GM19395 (cell line): ENCODE measurements at regions not wholly inside any gene's neighbourhood (a gene's known extent, or its start where the extent isn't known, plus 50 kb on each side); places are given as distances from the start of the nearest gene placed in this dataset.

Experiments
- ATAC-seq: cut with Tn5 transposase; IDR thresholded peaks from one replicate; pipeline ENCODE4 v1.9.1; 2021; ENCODE audit warnings: mild to moderate bottlenecking, moderate library complexity; ENCODE audit not compliant: unreplicated experiment

GRCh38 chr4:24071612-24072372, 181.9 kb upstream of the PPARGC1A start:
- no peak for ATAC-seq

- no peak for ATAC-seq
Observed at GRCh38 chr4:24070117-24070516, 180.3 kb upstream of the PPARGC1A start.

- ATAC-seq: no peak
Observed at GRCh38 chr4:24067367-24068193, 177.7 kb upstream of the PPARGC1A start.

DNA sequence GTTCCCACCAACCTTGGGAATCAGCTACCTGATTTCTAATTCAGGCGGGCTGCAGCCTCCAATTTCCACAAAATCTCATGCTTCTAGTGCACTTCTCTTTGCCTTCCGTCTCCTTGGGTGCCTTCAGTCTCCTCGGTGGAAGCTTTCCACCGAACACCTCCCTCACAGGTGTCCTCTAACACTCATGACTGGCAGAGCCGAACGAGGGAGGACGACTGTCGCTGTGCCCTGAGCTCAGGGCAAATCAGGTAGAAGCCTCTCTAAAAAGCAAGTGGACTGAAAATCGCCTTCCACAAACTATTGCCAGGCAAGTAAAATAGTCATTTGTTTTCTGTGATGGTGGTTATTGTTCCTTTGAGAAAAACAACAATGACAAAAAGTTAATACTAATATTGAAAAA, 176.1 kb upstream of the PPARGC1A start:
- no peak for ATAC-seq

DNA sequence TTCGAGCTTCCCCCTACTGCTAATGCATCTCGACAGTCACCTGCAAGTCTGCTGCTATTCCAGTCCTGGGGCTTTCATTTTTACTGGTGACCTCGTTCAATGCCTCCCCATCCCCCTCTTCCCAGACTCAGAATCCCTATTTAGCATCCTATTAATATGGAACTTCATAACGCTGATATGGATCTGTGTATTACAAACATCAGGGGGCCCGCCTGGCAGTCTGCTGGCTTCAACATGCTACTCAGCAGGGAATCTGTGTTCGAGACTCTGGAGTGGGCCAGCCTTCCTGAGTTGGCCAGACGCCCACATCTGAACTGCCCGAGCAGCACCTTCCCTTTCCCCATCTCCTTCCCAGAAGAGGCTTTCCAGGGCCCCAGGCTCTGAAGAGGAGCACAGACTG, 173.9 kb upstream of the PPARGC1A start:
- no peak for ATAC-seq

DNA sequence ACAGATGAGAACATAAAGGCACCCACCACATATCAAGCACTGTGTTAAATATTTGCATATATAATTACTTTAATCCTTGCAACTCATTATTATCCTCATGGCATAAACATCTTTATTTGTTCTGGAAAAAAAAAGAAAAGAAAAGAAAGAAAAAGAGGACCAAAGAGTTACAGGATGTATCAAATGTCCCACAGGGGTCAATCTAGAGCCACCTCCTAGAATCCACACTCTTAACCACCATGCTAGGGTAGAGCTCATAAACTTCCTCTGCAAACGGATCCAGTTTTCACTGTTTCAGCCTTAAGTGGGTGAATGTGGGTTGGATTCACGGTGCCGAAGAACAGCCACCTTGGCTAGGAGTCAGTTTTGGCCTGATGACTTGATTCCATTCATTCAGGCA, 171.1 kb upstream of the PPARGC1A start:
- no peak for ATAC-seq

DNA sequence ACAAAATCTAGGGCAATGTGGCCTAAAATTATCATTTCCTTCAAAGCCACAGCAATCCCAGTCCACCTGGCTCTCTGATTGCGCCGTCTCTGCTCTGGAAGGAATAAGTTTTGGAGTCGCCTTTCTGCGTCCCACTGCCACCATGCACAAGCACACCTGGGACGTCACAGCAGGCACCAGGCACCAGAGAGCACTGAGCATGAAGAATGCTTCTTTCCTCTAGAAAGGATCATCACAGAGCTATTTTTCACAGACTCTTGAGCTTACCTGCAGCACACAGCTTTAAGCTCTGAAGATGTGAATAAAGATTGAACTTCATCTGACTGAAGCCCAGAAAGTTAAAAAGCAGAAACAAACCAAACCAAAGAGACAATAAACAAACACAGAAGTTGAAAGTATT, 170.0 kb upstream of the PPARGC1A start:
- no peak for ATAC-seq

DNA sequence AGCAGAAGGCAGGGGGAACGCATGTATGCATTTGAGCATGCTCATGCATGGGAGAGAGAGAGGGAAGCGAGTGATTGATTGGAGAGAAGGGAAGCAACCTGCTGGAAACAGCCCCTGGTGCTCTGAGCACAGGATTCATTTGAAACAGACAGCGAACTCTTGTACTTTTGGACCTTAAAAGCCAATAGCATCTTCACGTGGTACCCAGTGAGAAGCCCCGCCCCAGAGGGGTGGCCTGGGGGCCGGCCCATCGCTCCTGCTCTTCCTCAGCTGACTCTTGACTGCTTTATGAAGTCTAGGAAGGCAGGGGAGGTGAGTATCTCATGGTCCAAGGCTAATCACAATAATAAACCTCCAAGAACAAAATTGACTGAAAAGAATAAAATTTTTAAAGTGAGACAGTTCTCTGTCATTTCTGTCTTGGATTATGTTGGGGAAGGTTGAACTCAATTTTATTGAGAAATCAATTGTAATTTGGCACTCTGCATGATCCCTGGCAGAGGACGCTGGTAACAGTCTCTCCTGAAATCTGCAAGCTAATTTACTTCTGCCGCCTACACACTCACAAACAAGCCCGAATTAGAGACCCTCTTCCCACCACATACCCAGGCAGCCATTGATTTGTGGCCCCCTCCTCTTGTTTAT, 168.2 kb upstream of the PPARGC1A start:
- no peak for ATAC-seq

DNA sequence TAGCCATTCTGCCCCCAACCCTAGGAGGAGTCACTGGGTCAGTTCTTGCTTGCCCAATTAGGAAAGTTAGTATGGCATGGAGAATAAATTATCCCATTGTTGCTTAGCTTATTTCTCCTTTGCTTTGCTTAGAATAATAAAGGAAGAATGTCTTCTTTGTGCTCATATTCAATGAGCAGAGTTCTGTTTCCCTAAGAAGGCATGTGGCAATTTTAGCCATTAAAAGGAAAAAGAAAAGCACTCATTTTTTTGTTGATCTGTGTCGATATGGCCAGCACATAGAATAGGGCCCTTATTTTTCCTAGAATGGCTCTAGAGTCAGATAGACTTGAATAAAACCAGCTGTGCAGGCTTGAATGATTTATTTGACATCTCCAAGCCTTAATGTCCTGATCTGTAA, 166.4 kb upstream of the PPARGC1A start:
- ATAC-seq: no peak

DNA sequence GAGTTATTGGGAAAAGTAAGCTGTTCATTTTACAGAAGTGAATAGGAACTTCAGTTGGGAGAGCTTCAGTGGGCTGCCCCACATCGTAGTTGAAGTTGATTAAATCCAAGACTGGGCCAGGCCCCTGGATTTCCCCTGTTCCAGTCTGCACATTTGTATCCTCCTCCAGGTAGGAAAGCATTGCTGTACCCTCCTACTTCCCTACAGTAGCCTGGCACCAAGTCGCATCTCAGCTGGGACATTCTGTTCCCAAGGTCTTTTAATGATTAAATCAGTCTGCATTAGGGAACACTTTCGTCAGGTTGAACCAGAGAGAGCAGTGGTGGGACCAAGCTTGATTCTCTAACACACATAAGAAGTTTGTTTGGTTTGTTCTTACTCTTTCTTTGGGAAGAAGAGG, 165.8 kb upstream of the PPARGC1A start:
- ATAC-seq: no peak

- no peak for ATAC-seq
Observed at GRCh38 chr4:24054910-24055309, 165.1 kb upstream of the PPARGC1A start.

GRCh38 chr4:24053934-24054333, 164.1 kb upstream of the PPARGC1A start:
- no peak for ATAC-seq

GRCh38 chr4:24044610-24045589, 155.1 kb upstream of the PPARGC1A start:
- no peak for ATAC-seq

DNA sequence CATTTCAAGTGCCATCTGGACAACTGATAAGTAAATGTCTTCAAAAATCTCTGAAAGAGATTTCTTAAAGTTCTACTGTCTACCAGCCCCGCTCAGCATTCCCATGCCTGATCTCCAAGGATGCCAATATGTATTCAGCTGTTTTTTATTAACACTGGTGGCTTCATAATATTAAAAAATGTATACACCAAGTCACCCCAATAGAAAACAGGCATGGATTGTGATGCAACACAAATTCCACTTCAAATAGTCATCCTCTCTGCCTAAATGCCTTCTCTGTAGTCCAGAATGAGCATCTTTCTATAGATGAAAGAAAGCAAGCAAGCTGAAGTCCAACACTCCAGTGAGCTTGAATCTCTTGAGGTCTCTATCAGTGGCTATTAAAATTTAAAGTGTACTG, 152.2 kb upstream of the PPARGC1A start:
- no peak for ATAC-seq

GRCh38 chr4:24040811-24041210, 151.0 kb upstream of the PPARGC1A start:
- no peak for ATAC-seq

DNA sequence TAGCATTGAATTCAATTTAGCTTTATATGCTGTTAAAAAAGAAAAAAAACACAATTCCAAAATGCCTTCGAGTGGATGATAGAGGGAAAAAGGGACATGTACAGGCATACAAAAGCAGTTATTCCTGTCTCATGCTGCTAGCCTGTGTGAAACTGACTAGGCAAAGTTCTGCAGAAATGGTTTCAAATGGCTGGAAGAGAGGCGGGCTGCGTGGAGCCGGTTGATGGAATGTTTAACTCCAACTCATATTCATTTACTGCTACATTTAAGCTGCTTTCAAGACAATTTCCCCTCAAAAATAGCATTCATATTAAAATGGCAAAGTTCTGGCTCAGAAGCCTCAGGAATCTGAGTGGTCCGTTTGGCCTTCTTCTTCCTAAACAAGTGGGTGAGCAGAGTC, 143.8 kb upstream of the PPARGC1A start:
- ATAC-seq: no peak

GRCh38 chr4:24032371-24032989, 142.6 kb upstream of the PPARGC1A start:
- peak; percentile 62 for ATAC-seq

DNA sequence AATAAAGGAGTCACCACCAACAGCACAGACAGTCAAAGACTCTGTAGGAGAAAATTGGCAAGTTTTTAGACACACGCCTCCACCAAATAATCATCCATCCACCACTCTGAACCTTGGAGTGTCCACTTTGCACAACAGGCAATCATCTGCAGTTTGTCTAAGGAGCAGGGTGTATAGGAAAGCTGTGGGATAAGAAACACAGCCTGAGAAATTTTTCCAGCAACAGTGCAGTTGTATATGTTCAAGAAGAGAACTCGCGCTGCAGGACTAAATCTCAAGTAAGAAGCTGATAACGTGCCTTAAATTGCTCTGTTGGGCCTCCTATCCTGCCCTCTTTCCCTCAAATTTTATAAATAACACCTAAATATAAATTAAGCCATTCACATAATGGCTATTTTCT, 136.7 kb upstream of the PPARGC1A start:
- no peak for ATAC-seq

DNA sequence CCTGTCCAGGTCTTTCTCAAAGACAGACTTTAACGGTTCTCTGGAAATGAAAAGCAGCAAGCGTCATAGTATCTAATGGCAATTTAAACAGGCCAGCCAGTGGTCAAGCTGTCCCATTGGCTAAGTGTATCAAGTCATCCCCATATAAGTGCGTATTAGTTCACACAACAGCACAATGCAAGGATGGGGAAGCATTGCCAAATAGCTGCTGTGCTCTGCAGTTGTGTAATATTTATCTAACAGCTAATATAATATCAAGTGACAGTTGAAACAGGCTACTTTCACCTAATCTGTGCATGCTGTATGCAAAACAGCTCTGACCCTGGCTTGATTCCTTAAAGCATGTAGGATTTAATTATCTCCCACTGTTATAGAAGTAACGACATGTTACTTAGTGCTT, 134.8 kb upstream of the PPARGC1A start:
- no peak for ATAC-seq

DNA sequence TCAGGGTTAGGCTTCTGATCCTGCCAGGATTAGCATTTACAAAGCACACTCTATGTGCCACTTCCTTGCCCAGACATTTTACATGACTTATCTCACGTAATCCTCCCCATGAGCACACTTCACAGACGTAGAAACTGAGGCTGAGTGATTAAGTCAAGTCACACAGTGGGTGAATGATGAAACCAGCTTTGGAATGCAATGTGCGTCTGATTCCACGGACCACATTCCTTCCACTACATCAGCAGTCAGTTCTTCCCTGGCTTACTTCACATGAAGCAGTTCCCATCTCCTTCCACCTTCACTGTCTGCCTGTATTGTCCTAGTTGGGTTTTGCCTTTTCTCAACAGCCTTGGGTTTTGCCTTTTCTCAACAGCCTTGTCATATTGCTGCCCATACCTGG, 134.3 kb upstream of the PPARGC1A start:
- no peak for ATAC-seq
